Calu3 (cell line): ENCODE measurements at regions not wholly inside any gene's neighbourhood (a gene's known extent, or its start where the extent isn't known, plus 50 kb on each side); places are given as distances from the start of the nearest gene placed in this dataset.

Source experiments
- BruUV-seq: library from RNA; stranded (reverse); fragments of 400-500 nt; replicated peaks from 2 replicates; lab custom pipeline; 2021; lab: Mats Ljungman, UMichigan
- CTCF ChIA-PET: fragments of 300-600 bp; sonication (Branson Sonifier 250); formaldehyde crosslinking; loops from one replicate; lab custom pipeline; 2022; ENCODE audit warnings: antibody characterized with exemption; lab: Charles Lee
- DNase-seq: peaks from one replicate; pipeline ENCODE4 v3.0.0; 2022
- H3K27ac Mint-ChIP-seq: one replicate; pipeline ENCODE4 v1.8.0; 2022; ENCODE audit warnings: mixed read lengths; ENCODE audit not compliant: unreplicated experiment
- H3K27me3 Mint-ChIP-seq: one replicate; pipeline ENCODE4 v1.8.0; 2022; ENCODE audit warnings: mixed read lengths; ENCODE audit not compliant: unreplicated experiment
- H3K36me3 Mint-ChIP-seq: one replicate; pipeline ENCODE4 v1.8.0; 2022; ENCODE audit warnings: mild to moderate bottlenecking, moderate library complexity, mixed read lengths; ENCODE audit not compliant: insufficient read depth, unreplicated experiment
- H3K4me1 Mint-ChIP-seq: one replicate; pipeline ENCODE4 v1.8.0; 2022; ENCODE audit warnings: mild to moderate bottlenecking, low read depth, mixed read lengths; ENCODE audit not compliant: unreplicated experiment
- H3K4me3 Mint-ChIP-seq: one replicate; pipeline ENCODE4 v1.8.0; 2022; ENCODE audit warnings: mild to moderate bottlenecking, low read depth, moderate library complexity, mixed read lengths; ENCODE audit not compliant: unreplicated experiment
- H3K9me3 Mint-ChIP-seq: one replicate; pipeline ENCODE4 v1.8.0; 2022; ENCODE audit warnings: low read depth, mixed read lengths; ENCODE audit not compliant: unreplicated experiment
- CTCF ChIP-seq: fragments of 200-600 bp; IDR thresholded peaks from one replicate; pipeline ENCODE4 v1.8.0; 2022; ENCODE audit warnings: antibody characterized with exemption; ENCODE audit not compliant: unreplicated experiment
- intact Hi-C: fragments of 100-400 bp; cut with micrococcal nuclease; formaldehyde crosslinking; loops from one replicate; pipeline ENCODE4 v1.10.0; 2022; ENCODE audit not compliant: unreplicated experiment

- intact Hi-C loops = no loop called here
- no peaks in the 10 kb centered on the region for H3K36me3 Mint-ChIP-seq
- no peaks in the 10 kb centered on the region for H3K4me1 Mint-ChIP-seq
- CTCF ChIA-PET = no interaction called here
- DNase-seq = no peak
- no TSS peak for BruUV-seq
- H3K27ac Mint-ChIP-seq = no peak overlapping the region
- H3K9me3 Mint-ChIP-seq = no peaks in the 10 kb centered on the region
- no peaks in the 10 kb centered on the region for H3K27me3 Mint-ChIP-seq
- no peak overlapping the region for H3K4me3 Mint-ChIP-seq
- TF ChIP-seq CTCF = no peak
Measured at GRCh38 chr10:27599546-27599945, 95.4 kb downstream of the RAB18 start.

GRCh38 chr10:27600930-27601329 lies 96.8 kb downstream of the RAB18 start:
- no peaks in the 10 kb centered on the region for H3K9me3 Mint-ChIP-seq
- no peaks in the 10 kb centered on the region for H3K4me1 Mint-ChIP-seq
- no peaks in the 10 kb centered on the region for H3K36me3 Mint-ChIP-seq

GRCh38 chr10:27601503-27601902 lies 97.4 kb downstream of the RAB18 start:
- no peak for DNase-seq
- intact Hi-C loops = no loop called here
- TF ChIP-seq CTCF = no peak
- CTCF ChIA-PET = no interaction called here
- Mint-ChIP-seq H3K9me3 (no peaks in the 10 kb centered on the region), H3K27ac (no peak overlapping the region), H3K36me3 (no peaks in the 10 kb centered on the region), H3K4me3 (no peak overlapping the region), H3K4me1 (no peaks in the 10 kb centered on the region), H3K27me3 (no peaks in the 10 kb centered on the region)
- BruUV-seq = no TSS peak

More at GRCh38 chr10:27600930-27601329, 96.8 kb downstream of the RAB18 start:
- TF ChIP-seq CTCF = no peak
- no peak for DNase-seq
- no TSS peak for BruUV-seq
- no peak overlapping the region for H3K4me3 Mint-ChIP-seq
- intact Hi-C loops = no loop called here
- CTCF ChIA-PET = no interaction called here
- H3K27me3 Mint-ChIP-seq = no peaks in the 10 kb centered on the region
- no peak overlapping the region for H3K27ac Mint-ChIP-seq

GRCh38 chr10:27601946-27602538 lies 97.9 kb downstream of the RAB18 start:
- no peak overlapping the region for H3K4me3 Mint-ChIP-seq
- DNase-seq = no peak
- H3K9me3 Mint-ChIP-seq = no peaks in the 10 kb centered on the region
- H3K27me3 Mint-ChIP-seq = no peaks in the 10 kb centered on the region
- H3K36me3 Mint-ChIP-seq = no peaks in the 10 kb centered on the region
- CTCF ChIA-PET = no interaction called here
- intact Hi-C loops = no loop called here
- H3K4me1 Mint-ChIP-seq = no peaks in the 10 kb centered on the region
- no TSS peak for BruUV-seq
- no peak for TF ChIP-seq CTCF
- no peak overlapping the region for H3K27ac Mint-ChIP-seq
